Left ventricle myocardium inferior (tissue), 1 donor: ENCODE measurements at regions not wholly inside any gene's neighbourhood (a gene's known extent, or its start where the extent isn't known, plus 50 kb on each side); places are given as distances from the start of the nearest gene placed in this dataset.
A peak's percentile ranks its signal among the peaks of the same experiment; 100 is the strongest.

ENCODE experiments used
- DNase-seq: peaks from one replicate; pipeline ENCODE4 v3.0.0-alpha.2; 2020
- H3K27ac ChIP-seq: fragments of 200-600 bp; replicated peaks from 2 replicates; pipeline ENCODE4 v1.8.0; 2021
- H3K27me3 ChIP-seq: fragments of 200-600 bp; 2 replicates; pipeline ENCODE4 v1.8.0; 2021; ENCODE audit warnings: low read depth
- H3K36me3 ChIP-seq: fragments of 200-600 bp; 2 replicates; pipeline ENCODE4 v1.8.0; 2021
- H3K4me1 ChIP-seq: fragments of 200-600 bp; 2 replicates; pipeline ENCODE4 v1.8.0; 2021
- H3K4me3 ChIP-seq: fragments of 200-600 bp; 2 replicates; pipeline ENCODE4 v1.8.0; 2021; ENCODE audit warnings: mild to moderate bottlenecking, moderate library complexity
- H3K9me3 ChIP-seq: fragments of 200-600 bp; replicated peaks from 2 replicates; pipeline ENCODE4 v1.8.0; 2021
- CTCF ChIP-seq: fragments of 200-600 bp; IDR thresholded peaks from 2 replicates; pipeline ENCODE4 v1.8.0; 2021; ENCODE audit warnings: antibody characterized with exemption, mild to moderate bottlenecking, borderline replicate concordance
- intact Hi-C: fragments of 100-400 bp; cut with micrococcal nuclease; formaldehyde crosslinking; loops from one replicate; pipeline ENCODE4 v1.11.0; 2022
- donor health status: DM: no; HTN: yes; CAD: no; lungs with severe emphysema.

GRCh38 chr13:40215747-40216146 is 450.7 kb downstream of the FOXO1 start:
- Histone ChIP-seq H3K27me3 (no peaks in the 10 kb centered on the region), H3K4me1 (peaks cover 1% of the 10 kb centered on the region), H3K27ac (no peak overlapping the region), H3K9me3 (no peaks in the 10 kb centered on the region), H3K36me3 (no peaks in the 10 kb centered on the region), H3K4me3 (no peak overlapping the region)
- DNase-seq: no peak
- intact Hi-C loops: no loop called here
- TF ChIP-seq CTCF: no peak

GRCh38 chr13:40217675-40218074 is 448.8 kb downstream of the FOXO1 start:
- TF ChIP-seq CTCF: no peak
- intact Hi-C loops: no loop called here
- no peak for DNase-seq

GRCh38 chr13:40220299-40220935 is 446.0 kb downstream of the FOXO1 start:
- peaks cover 16% of the 10 kb centered on the region for H3K4me1 ChIP-seq
- H3K4me3 ChIP-seq: no peak overlapping the region
- no peaks in the 10 kb centered on the region for H3K36me3 ChIP-seq
- peak overlapping the region; percentile 62 for H3K27ac ChIP-seq
- DNase-seq: no peak
- TF ChIP-seq CTCF: no peak
- H3K27me3 ChIP-seq: no peaks in the 10 kb centered on the region
- intact Hi-C loops: no loop called here
- H3K9me3 ChIP-seq: no peaks in the 10 kb centered on the region

More at GRCh38 chr13:40217675-40218074, 448.8 kb downstream of the FOXO1 start:
- no peaks in the 10 kb centered on the region for H3K9me3 ChIP-seq
- H3K27me3 ChIP-seq: no peaks in the 10 kb centered on the region
- no peak overlapping the region for H3K4me3 ChIP-seq
- peaks cover 16% of the 10 kb centered on the region for H3K4me1 ChIP-seq
- H3K36me3 ChIP-seq: no peaks in the 10 kb centered on the region
- no peak overlapping the region for H3K27ac ChIP-seq

- Histone ChIP-seq H3K27ac (peak overlapping the region; percentile 62), H3K9me3 (no peaks in the 10 kb centered on the region), H3K36me3 (no peaks in the 10 kb centered on the region), H3K27me3 (no peaks in the 10 kb centered on the region), H3K4me1 (peaks cover 16% of the 10 kb centered on the region), H3K4me3 (no peak overlapping the region)
- no peak for TF ChIP-seq CTCF
- intact Hi-C loops: no loop called here
- DNase-seq: no peak
Observed at GRCh38 chr13:40221131-40221459, 445.3 kb downstream of the FOXO1 start.

- TF ChIP-seq CTCF: no peak
- Histone ChIP-seq H3K36me3 (no peaks in the 10 kb centered on the region), H3K27me3 (no peaks in the 10 kb centered on the region), H3K4me1 (peaks cover 16% of the 10 kb centered on the region), H3K27ac (peak overlapping the region; percentile 62), H3K4me3 (no peak overlapping the region), H3K9me3 (no peaks in the 10 kb centered on the region)
- no peak for DNase-seq
- intact Hi-C loops: no loop called here
Observed at GRCh38 chr13:40221460-40222201, 444.8 kb downstream of the FOXO1 start.
